ENCODE measurements at regions not wholly inside any gene's neighbourhood (a gene's known extent, or its start where the extent isn't known, plus 50 kb on each side); places are given as distances from the start of the nearest gene placed in this dataset.

DNA sequence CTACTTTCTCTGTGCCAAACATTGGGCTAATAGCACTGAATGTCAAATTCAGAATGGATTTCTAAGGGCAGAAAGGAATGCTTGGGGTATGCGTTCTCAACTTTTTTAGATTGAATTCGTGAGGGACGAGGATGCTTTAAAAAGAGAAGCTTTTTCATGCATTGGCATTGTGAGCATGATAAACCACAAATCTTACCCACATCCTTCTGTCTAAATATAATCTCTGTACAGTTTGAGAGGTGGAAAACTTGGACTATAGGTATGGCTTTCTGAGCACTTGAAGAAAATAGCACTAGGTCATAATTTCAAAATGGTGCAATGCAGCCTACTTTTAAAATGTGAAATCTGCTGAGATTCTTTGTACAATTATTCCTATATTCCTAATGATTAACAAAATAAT, 71.4 kb upstream of the HHIP start:
- TF ChIP-seq CTCF (IDR thresholded peaks at IDR 0.05; ENCODE audit: low read depth, low read length) = no peak
- no peak for DNase-seq (ENCODE audit: extremely low read depth, low read depth)

- no peak for DNase-seq (ENCODE audit: extremely low read depth, low read depth)
- no peak for TF ChIP-seq CTCF (IDR thresholded peaks at IDR 0.05; ENCODE audit: low read depth, low read length)
Measured at GRCh38 chr4:144575181-144575580, 70.8 kb upstream of the HHIP start.

DNA sequence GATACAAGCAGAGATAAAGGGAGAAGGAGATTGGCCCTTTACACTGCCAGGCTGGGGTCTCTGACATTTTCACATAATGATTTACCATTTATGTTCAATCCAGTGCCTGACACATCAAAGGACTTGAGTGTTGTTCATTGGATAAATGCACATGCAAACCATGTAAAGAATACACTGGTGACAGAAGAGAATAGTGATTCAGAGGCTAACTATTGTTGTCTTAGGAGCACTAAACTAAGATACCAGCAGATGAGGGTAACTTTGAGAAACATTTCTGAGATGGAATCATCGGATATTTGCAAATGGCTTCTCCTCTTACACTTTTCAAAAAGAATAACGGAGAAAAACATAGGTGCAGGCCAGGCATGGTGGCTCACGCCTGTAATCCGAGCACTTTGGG, 67.3 kb upstream of the HHIP start:
- DNase-seq (ENCODE audit: extremely low read depth, low read depth) = no peak
- TF ChIP-seq CTCF (IDR thresholded peaks at IDR 0.05; ENCODE audit: low read depth, low read length) = no peak

- no peak for TF ChIP-seq CTCF (IDR thresholded peaks at IDR 0.05; ENCODE audit: low read depth, low read length)
- DNase-seq (ENCODE audit: extremely low read depth, low read depth) = no peak
Measured at GRCh38 chr4:144579411-144580030, 66.4 kb upstream of the HHIP start.

DNA sequence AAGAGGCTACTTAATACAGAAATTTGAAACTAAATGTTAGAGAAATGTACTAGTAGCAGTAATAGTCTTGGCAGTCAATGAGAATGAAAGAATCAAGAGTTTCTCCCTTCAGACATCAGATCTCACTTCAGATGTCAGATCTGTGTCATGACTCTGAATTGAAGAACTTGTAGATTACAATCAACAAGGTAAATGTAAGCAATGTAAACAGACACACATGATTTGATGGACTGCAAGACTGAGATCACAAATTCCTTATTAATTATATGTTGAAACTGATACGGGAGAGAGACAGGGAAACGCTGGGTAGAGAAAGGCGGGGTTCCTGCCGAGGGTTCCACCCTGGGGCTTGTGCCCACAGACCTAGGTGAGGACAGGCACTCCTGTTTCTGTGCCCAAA, 65.5 kb upstream of the HHIP start:
- TF ChIP-seq CTCF (IDR thresholded peaks at IDR 0.05; ENCODE audit: low read depth, low read length) = no peak
- no peak for DNase-seq (ENCODE audit: extremely low read depth, low read depth)

DNA sequence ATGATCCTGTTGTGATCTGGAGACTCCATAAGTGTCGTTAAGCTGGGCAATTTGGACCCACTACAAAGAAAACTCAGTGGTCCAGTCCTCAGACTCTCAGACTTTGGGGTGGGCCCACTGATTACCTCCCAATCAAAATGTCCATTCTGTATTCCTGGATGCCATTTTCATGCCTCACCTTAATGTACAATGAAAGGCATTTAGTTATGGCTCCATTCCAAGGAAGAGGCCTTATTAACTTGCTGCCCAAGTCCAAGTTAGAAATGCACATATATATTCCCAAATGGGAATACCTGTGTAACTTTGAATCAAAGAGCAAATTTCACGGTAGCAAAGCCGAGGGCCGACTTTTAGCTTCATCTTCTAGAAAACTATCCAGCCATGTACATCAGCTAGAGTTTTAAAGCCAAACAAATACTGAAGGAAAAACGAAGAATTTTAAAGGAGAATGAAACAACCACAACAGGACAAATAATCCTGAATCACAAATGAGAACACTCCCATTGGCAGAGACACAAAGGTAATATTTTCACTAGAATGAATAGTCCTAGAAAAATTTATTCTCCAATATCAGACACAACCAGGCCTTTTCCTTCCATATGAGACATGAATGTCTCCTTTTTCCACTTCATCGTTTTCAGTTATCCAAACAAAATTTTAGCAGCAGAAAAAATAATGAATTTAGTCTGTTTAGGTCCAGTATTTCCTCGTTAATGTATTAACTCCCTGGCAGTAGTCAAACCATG, 63.7 kb upstream of the HHIP start:
- no peak for DNase-seq (ENCODE audit: extremely low read depth, low read depth)
- no peak for TF ChIP-seq CTCF (IDR thresholded peaks at IDR 0.05; ENCODE audit: low read depth, low read length)

DNA sequence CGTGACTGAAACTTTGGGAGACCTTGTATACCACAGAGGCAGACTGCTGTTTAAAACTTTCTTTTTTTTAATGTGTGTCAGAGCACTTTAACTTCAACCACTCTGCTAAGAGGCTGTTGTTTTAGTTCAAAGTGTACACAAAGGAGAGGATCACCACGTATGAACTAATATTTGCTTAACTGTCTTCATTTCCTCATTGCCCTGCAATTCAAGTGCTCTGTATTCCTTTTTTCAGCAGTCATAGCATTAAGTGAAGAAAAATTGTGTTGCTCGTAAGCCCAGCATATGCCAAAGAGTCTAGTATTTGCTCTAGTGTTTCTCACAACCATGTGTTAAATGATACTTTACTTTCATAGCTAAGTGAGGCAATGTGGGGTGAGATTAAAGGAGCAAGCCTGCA, 63.0 kb upstream of the HHIP start:
- no peak for TF ChIP-seq CTCF (IDR thresholded peaks at IDR 0.05; ENCODE audit: low read depth, low read length)

More for the DNA sequence above, 63.0 kb upstream of the HHIP start:
- no peak for DNase-seq (ENCODE audit: extremely low read depth, low read depth)
